ENCODE measurements at regions not wholly inside any gene's neighbourhood (a gene's known extent, or its start where the extent isn't known, plus 50 kb on each side); places are given as distances from the start of the nearest gene placed in this dataset.

GRCh38 chr16:7998789-7999453 is 591.4 kb downstream of the TMEM114 start:
- TF ChIP-seq POLR2A (IDR thresholded peaks at IDR 0.05; ENCODE audit: low read depth, low read length) = no peak
- FAIRE-seq = no peak
- no peak for DNase-seq (ENCODE audit: insufficient read length, low spot score)

GRCh38 chr16:7997966-7998365 is 592.3 kb downstream of the TMEM114 start:
- FAIRE-seq (no peak), DNase-seq (ENCODE audit: insufficient read length, low spot score) (no peak)
- no peak for TF ChIP-seq POLR2A (IDR thresholded peaks at IDR 0.05; ENCODE audit: low read depth, low read length)

GRCh38 chr16:7992616-7993015 is 597.7 kb downstream of the TMEM114 start:
- no peak for TF ChIP-seq POLR2A (IDR thresholded peaks at IDR 0.05; ENCODE audit: low read depth, low read length)
- FAIRE-seq = no peak
- DNase-seq (ENCODE audit: insufficient read length, low spot score) = no peak

- TF ChIP-seq POLR2A (IDR thresholded peaks at IDR 0.05; ENCODE audit: low read depth, low read length) = no peak
- DNase-seq (ENCODE audit: insufficient read length, low spot score) (no peak), FAIRE-seq (no peak)
Observed at GRCh38 chr16:7990626-7991260, 599.6 kb downstream of the TMEM114 start.

GRCh38 chr16:7983676-7984075 is 606.6 kb downstream of the TMEM114 start:
- FAIRE-seq (no peak), DNase-seq (ENCODE audit: insufficient read length, low spot score) (no peak)
- TF ChIP-seq POLR2A (IDR thresholded peaks at IDR 0.05; ENCODE audit: low read depth, low read length) = no peak

GRCh38 chr16:7980133-7980483 is 610.2 kb downstream of the TMEM114 start:
- FAIRE-seq (no peak), DNase-seq (ENCODE audit: insufficient read length, low spot score) (no peak)
- no peak for TF ChIP-seq POLR2A (IDR thresholded peaks at IDR 0.05; ENCODE audit: low read depth, low read length)

GRCh38 chr16:7979448-7980132 is 610.7 kb downstream of the TMEM114 start:
- TF ChIP-seq POLR2A (IDR thresholded peaks at IDR 0.05; ENCODE audit: low read depth, low read length) = no peak
- DNase-seq (ENCODE audit: insufficient read length, low spot score) = no peak
- no peak for FAIRE-seq

GRCh38 chr16:7976563-7976962 is 613.7 kb downstream of the TMEM114 start:
- TF ChIP-seq POLR2A (IDR thresholded peaks at IDR 0.05; ENCODE audit: low read depth, low read length) = no peak
- FAIRE-seq = no peak
- no peak for DNase-seq (ENCODE audit: insufficient read length, low spot score)

- DNase-seq (ENCODE audit: insufficient read length, low spot score) (no peak), FAIRE-seq (no peak)
- TF ChIP-seq POLR2A (IDR thresholded peaks at IDR 0.05; ENCODE audit: low read depth, low read length) = no peak
Observed at GRCh38 chr16:7976125-7976524, 614.2 kb downstream of the TMEM114 start.

GRCh38 chr16:7967996-7968509 is 622.3 kb downstream of the TMEM114 start:
- DNase-seq (ENCODE audit: insufficient read length, low spot score) (no peak), FAIRE-seq (no peak)
- TF ChIP-seq POLR2A (IDR thresholded peaks at IDR 0.05; ENCODE audit: low read depth, low read length) = no peak

- TF ChIP-seq POLR2A (IDR thresholded peaks at IDR 0.05; ENCODE audit: low read depth, low read length) = no peak
- FAIRE-seq (no peak), DNase-seq (ENCODE audit: insufficient read length, low spot score) (no peak)
Observed at GRCh38 chr16:7964744-7965143, 625.6 kb downstream of the TMEM114 start.

- TF ChIP-seq POLR2A (IDR thresholded peaks at IDR 0.05; ENCODE audit: low read depth, low read length) = no peak
- FAIRE-seq (no peak), DNase-seq (ENCODE audit: insufficient read length, low spot score) (no peak)
Observed at GRCh38 chr16:7964167-7964566, 626.1 kb downstream of the TMEM114 start.

- FAIRE-seq (no peak), DNase-seq (ENCODE audit: insufficient read length, low spot score) (no peak)
- TF ChIP-seq POLR2A (IDR thresholded peaks at IDR 0.05; ENCODE audit: low read depth, low read length) = no peak
Observed at GRCh38 chr16:7962091-7962879, 628.0 kb downstream of the TMEM114 start.

GRCh38 chr16:7957151-7957550 is 624.5 kb downstream of the RBFOX1 start:
- no peak for DNase-seq (ENCODE audit: insufficient read length, low spot score)
- no peak for TF ChIP-seq POLR2A (IDR thresholded peaks at IDR 0.05; ENCODE audit: low read depth, low read length)
- no peak for FAIRE-seq

Data from H54 (cell line).